ENCODE measurements at regions not wholly inside any gene's neighbourhood (a gene's known extent, or its start where the extent isn't known, plus 50 kb on each side); places are given as distances from the start of the nearest gene placed in this dataset.
A peak's percentile ranks its signal among the peaks of the same experiment; 100 is the strongest.

- no peak for TF ChIP-seq ZNF280B (CRISPR knock-in tag; IDR thresholded peaks at IDR 0.05; ENCODE audit: borderline replicate concordance)
- TF ChIP-seq ZNF567 (CRISPR knock-in tag; IDR thresholded peaks at IDR 0.05; ENCODE audit: borderline replicate concordance), result no peak
- TF ChIP-seq ZNF292 (CRISPR knock-in tag; IDR thresholded peaks at IDR 0.05; ENCODE audit: borderline replicate concordance, low read depth), result no peak
Observed at GRCh38 chr6:49050584-49050983, 412.5 kb downstream of the MMUT start (continued).

- 26% methylated on average over 2 of the region's 2 CpGs for WGBS (ENCODE audit: low lambda C conversion rate)
- H3K4me2 ChIP-seq (ENCODE audit: low read depth, low read length), result no peak overlapping the region
- no peak overlapping the region for H3K9ac ChIP-seq (ENCODE audit: insufficient read depth, low read depth, low read length)
- BruUV-seq (replicated peaks), result no TSS peak
- H3K27ac ChIP-seq (ENCODE audit: extremely low read length, insufficient read depth, low read length), result no peak overlapping the region
- no peaks in the 10 kb centered on the region for H3K36me3 ChIP-seq (replicated peaks in 1 of 2; ENCODE audit: control insufficient read depth in 1 of 2, insufficient read depth in 2 of 2, low read length in 2 of 2)
- no peaks in the 10 kb centered on the region for H3K9me3 ChIP-seq (ENCODE audit: low read length)
- in situ Hi-C loops (cut with HindIII; ENCODE audit: extremely low pct_ligation_motif_present, low pct_unique_long_range_greater_than_20kb) (no loop called here), intact Hi-C loops (cut with micrococcal nuclease; ENCODE audit: unreplicated experiment) (no loop called here)
- ChIA-PET POLR2A (no interaction called here), CTCF (ENCODE audit: low intra/inter-chr PET ratio, low total read pairs) (no interaction called here)
- no peaks in the 10 kb centered on the region for H3K27me3 ChIP-seq (ENCODE audit: control insufficient read depth in 1 of 2, insufficient read depth in 2 of 2, low read length in 2 of 2)
- DNase-seq (ENCODE audit: low spot score), result no peak
- no peak for FAIRE-seq
- no peak for ATAC-seq
- H3K4me3 ChIP-seq (replicated peaks in 1 of 3; ENCODE audit: insufficient read depth in 1 of 3, low read depth in 2 of 3, low read length in 3 of 3), result no peak overlapping the region
- H2AFZ ChIP-seq (ENCODE audit: low read length), result no peak overlapping the region
- no peaks in the 10 kb centered on the region for H4K20me1 ChIP-seq (ENCODE audit: insufficient read depth, low read length)
- no peaks in the 10 kb centered on the region for H3K79me2 ChIP-seq (ENCODE audit: insufficient read depth, low read length)
- TF ChIP-seq ATF7 (IDR thresholded peaks at IDR 0.05) (peak; percentile 56; the same call in 1 of the 2 replicates), ATF7 (CRISPR knock-in tag; IDR thresholded peaks at IDR 0.05) (no peak), CEBPB (IDR thresholded peaks at IDR 0.05; ENCODE audit: borderline replicate concordance, low read depth, low read length) (peak; percentile 24; the same call in 1 of the 2 replicates), ATF4 (CRISPR knock-in tag; IDR thresholded peaks at IDR 0.05) (no peak)
- no peaks in the 10 kb centered on the region for H3K4me1 ChIP-seq (ENCODE audit: insufficient read depth, low read length)
Observed at GRCh38 chr6:49038294-49038822, 424.7 kb downstream of the MMUT start.
